ENCODE measurements at regions not wholly inside any gene's neighbourhood (a gene's known extent, or its start where the extent isn't known, plus 50 kb on each side); places are given as distances from the start of the nearest gene placed in this dataset.
"Not testable (repeated sequence)": the region's sequence is repeated elsewhere in the genome, so short reads cannot be mapped to it uniquely, and the experiment has no call there.

DNA sequence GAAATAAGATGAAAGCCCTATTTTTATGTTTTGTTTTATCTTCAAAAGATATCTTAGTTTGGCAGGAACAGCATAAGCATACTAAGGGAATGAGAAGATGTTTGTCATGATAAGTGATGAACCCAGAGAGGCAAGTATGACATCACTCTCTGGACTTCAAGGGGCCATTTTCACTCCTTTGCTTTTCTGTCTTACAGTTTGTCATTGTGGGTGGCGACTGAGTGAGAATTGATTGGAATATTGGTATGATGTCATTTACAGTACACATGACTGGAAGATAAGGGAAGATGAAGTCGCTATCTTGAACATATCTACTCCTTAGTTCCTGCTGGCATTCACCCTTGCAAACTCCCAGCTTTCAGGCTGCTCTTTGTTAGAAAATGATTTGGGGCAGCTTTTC lies 258.1 kb upstream of the RAB4A start:
- Histone ChIP-seq H3K36me3 (no peaks in the 10 kb centered on the region), H3K9me3 (ENCODE audit: severe bottlenecking) (no peaks in the 10 kb centered on the region), H3K27me3 (ENCODE audit: insufficient read depth, low read depth, severe bottlenecking) (no peaks in the 10 kb centered on the region), H3K4me3 (ENCODE audit: low read depth, low read length) (no peak overlapping the region), H3K27ac (no peak overlapping the region)
- no peak for DNase-seq
- TF ChIP-seq, protein P1, sequence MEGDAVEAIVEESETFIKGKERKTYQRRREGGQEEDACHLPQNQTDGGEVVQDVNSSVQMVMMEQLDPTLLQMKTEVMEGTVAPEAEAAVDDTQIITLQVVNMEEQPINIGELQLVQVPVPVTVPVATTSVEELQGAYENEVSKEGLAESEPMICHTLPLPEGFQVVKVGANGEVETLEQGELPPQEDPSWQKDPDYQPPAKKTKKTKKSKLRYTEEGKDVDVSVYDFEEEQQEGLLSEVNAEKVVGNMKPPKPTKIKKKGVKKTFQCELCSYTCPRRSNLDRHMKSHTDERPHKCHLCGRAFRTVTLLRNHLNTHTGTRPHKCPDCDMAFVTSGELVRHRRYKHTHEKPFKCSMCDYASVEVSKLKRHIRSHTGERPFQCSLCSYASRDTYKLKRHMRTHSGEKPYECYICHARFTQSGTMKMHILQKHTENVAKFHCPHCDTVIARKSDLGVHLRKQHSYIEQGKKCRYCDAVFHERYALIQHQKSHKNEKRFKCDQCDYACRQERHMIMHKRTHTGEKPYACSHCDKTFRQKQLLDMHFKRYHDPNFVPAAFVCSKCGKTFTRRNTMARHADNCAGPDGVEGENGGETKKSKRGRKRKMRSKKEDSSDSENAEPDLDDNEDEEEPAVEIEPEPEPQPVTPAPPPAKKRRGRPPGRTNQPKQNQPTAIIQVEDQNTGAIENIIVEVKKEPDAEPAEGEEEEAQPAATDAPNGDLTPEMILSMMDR (IDR thresholded peaks at IDR 0.05; ENCODE audit: low read depth, low read length) = no peak

DNA sequence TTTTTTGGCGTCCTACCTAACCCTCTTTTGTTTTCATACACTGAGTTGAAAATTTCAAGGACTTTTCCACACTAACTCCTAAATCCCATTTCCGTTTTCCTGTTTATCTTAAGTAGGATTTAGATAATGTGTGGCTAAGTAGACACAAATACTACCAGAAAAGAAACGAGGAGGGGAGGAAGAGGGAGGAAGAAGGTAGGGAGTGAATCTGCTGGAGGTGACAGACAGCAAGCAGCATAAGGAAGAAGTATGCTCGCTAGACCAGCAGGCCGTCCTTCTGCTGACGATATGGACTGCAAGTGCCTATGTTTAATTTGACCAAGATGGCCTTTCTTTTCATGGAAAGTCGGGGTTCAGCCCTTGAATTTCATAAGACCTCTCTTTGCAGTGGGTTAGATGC lies 256.9 kb upstream of the RAB4A start:
- H3K27ac ChIP-seq = no peak overlapping the region
- H3K36me3 ChIP-seq = no peaks in the 10 kb centered on the region
- H3K4me3 ChIP-seq (ENCODE audit: low read depth, low read length) = no peak overlapping the region
- TF ChIP-seq, protein P1 (IDR thresholded peaks at IDR 0.05; ENCODE audit: low read depth, low read length) = no peak
- H3K9me3 ChIP-seq (ENCODE audit: severe bottlenecking) = no peaks in the 10 kb centered on the region
- DNase-seq = no peak
- no peaks in the 10 kb centered on the region for H3K27me3 ChIP-seq (ENCODE audit: insufficient read depth, low read depth, severe bottlenecking)

DNA sequence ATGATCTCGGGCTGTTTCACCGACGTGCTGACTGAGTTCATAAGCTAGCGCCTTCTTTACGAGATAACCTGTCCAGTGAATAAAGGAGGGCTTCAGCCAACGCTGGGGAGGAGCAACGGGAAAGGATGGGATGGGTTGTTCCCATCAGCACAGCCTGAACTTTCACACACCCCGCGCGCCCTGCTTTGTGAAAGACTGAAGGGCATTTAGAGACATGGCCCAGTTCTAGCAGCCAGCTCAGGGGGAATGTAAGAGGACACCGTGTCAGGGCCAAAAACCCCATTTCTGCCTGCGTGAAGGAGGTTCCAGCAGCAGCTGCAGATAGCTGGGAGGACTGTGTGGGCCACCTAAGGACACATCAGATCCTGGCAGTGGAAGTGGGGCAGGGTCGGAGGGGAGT lies 255.1 kb upstream of the RAB4A start:
- no peaks in the 10 kb centered on the region for H3K9me3 ChIP-seq (ENCODE audit: severe bottlenecking)
- H3K27me3 ChIP-seq (ENCODE audit: insufficient read depth, low read depth, severe bottlenecking) = no peaks in the 10 kb centered on the region
- H3K4me3 ChIP-seq (ENCODE audit: low read depth, low read length) = no peak overlapping the region
- H3K27ac ChIP-seq = no peak overlapping the region
- DNase-seq = no peak
- TF ChIP-seq, protein P1 (IDR thresholded peaks at IDR 0.05; ENCODE audit: low read depth, low read length) = no peak
- H3K36me3 ChIP-seq = no peaks in the 10 kb centered on the region

DNA sequence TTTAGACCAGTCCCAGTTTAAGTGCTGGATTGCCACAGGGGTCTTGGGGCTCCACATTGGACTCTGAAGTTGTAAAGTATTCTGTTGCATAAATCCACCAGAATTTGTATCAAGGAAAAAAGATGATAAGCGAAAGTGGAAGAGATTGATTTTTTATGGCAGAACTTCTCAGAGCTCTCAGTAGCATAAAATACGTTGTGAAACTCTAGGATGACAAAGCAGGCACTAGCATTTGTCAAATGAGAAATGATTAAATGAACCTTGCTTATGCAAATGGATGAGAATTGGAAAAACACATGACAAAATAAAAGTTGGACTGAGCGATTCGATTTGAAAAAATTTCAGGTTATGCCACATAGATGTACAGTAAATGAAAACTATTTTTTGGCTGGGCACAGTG lies 253.8 kb upstream of the RAB4A start:
- H3K9me3 ChIP-seq (ENCODE audit: severe bottlenecking) = no peaks in the 10 kb centered on the region
- DNase-seq = no peak
- H3K27me3 ChIP-seq (ENCODE audit: insufficient read depth, low read depth, severe bottlenecking) = no peaks in the 10 kb centered on the region
- H3K4me3 ChIP-seq (ENCODE audit: low read depth, low read length) = no peak overlapping the region
- TF ChIP-seq, protein P1 (IDR thresholded peaks at IDR 0.05; ENCODE audit: low read depth, low read length) = no peak
- no peaks in the 10 kb centered on the region for H3K36me3 ChIP-seq
- H3K27ac ChIP-seq = no peak overlapping the region

DNA sequence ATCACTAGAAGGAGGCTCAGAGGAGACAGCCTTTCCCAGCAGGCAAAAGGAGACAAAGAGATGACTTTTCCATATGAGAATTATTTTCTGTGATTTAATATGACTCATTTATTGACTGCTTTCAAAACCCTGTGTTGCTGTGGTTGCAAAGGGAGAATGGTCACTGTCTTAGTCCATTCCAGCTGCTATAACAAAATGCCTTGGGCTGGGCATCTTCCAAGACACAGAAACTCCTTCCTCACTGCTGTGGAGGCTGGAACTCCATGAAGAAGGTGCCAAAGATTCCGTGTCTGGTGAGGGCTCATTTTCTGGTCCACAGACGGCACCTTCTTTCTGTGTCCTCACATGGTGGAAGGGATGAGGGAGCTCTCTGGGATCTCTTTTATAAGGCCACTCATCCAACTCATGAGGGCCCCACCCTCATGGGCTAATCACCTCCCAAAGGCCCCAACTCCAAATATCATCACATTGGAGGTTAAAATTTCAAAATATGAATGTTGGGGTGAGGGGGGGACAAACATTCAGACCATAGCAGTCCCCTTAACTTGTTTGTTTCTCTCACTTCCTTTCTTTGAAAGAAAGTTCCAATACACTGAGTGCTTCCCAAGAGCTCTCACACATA lies 252.1 kb upstream of the RAB4A start:
- Histone ChIP-seq H3K4me3 (ENCODE audit: low read depth, low read length) (no peak overlapping the region), H3K27me3 (ENCODE audit: insufficient read depth, low read depth, severe bottlenecking) (no peaks in the 10 kb centered on the region), H3K36me3 (no peaks in the 10 kb centered on the region), H3K27ac (no peak overlapping the region), H3K9me3 (ENCODE audit: severe bottlenecking) (no peaks in the 10 kb centered on the region)
- DNase-seq = no peak
- TF ChIP-seq, protein P1 (IDR thresholded peaks at IDR 0.05; ENCODE audit: low read depth, low read length) = no peak

DNA sequence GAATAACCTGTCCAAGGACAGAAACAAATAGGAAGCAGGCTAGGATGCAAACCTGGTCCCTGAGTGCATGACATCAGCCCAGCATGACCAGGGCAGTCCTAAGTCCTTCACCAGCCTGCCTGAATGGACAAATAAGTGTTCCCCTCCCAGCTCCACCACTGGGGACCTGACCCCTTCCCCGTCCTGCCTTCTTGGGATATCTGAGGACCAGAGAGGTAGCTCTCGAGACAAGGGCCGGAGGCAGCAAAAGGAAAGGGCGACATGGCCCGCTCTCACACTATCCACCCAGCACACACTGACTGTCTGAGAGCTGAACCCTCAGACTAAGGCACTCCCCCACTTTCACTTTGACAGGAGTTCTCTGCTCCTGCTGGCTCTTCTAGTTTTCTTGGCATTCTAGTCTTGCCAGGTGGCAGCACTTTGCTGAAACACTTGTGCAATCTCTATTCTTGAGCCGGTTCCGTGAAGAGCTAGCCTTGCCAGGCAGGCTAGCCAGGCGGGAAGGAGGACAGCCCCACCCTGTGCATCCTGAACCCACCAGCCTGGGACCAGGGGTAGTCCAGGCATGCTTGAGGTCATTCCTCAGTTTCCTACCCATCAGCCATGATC lies 251.1 kb upstream of the RAB4A start:
- DNase-seq = no peak
- Histone ChIP-seq H3K9me3 (ENCODE audit: severe bottlenecking) (no peaks in the 10 kb centered on the region), H3K36me3 (no peaks in the 10 kb centered on the region), H3K4me3 (ENCODE audit: low read depth, low read length) (no peak overlapping the region), H3K27me3 (ENCODE audit: insufficient read depth, low read depth, severe bottlenecking) (no peaks in the 10 kb centered on the region), H3K27ac (no peak overlapping the region)
- TF ChIP-seq, protein P1 (IDR thresholded peaks at IDR 0.05; ENCODE audit: low read depth, low read length) = no peak

DNA sequence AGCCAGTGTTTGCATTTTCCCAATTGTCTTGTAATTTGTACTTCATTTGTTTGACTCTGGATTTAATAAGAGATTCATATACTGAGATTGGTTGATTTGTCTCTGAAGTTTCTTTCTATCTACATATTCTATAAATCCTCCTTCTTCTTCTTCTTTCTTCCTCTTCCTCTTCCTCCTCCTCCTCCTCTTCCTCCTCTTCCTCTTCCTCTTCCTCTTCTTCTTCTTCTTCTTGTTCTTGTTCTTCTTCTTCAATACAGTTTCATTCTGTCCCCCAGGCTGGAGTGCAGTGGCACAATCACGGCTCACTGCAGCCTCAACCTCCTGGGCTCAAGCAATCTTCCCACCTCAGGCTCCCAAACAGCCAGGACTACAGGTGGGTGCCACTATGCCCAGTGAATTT lies 249.9 kb upstream of the RAB4A start:
- H3K4me3 ChIP-seq (ENCODE audit: low read depth, low read length); H3K27ac ChIP-seq; H3K36me3 ChIP-seq; DNase-seq; H3K27me3 ChIP-seq (ENCODE audit: insufficient read depth, low read depth, severe bottlenecking); H3K9me3 ChIP-seq (ENCODE audit: severe bottlenecking): not testable (repeated sequence)
